ENCODE measurements at regions not wholly inside any gene's neighbourhood (a gene's known extent, or its start where the extent isn't known, plus 50 kb on each side); places are given as distances from the start of the nearest gene placed in this dataset.

- no peak for TF ChIP-seq POLR2A (IDR thresholded peaks at IDR 0.05)
- TF ChIP-seq, protein P1, sequence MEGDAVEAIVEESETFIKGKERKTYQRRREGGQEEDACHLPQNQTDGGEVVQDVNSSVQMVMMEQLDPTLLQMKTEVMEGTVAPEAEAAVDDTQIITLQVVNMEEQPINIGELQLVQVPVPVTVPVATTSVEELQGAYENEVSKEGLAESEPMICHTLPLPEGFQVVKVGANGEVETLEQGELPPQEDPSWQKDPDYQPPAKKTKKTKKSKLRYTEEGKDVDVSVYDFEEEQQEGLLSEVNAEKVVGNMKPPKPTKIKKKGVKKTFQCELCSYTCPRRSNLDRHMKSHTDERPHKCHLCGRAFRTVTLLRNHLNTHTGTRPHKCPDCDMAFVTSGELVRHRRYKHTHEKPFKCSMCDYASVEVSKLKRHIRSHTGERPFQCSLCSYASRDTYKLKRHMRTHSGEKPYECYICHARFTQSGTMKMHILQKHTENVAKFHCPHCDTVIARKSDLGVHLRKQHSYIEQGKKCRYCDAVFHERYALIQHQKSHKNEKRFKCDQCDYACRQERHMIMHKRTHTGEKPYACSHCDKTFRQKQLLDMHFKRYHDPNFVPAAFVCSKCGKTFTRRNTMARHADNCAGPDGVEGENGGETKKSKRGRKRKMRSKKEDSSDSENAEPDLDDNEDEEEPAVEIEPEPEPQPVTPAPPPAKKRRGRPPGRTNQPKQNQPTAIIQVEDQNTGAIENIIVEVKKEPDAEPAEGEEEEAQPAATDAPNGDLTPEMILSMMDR (IDR thresholded peaks at IDR 0.05) = no peak
- TF ChIP-seq EP300 (IDR thresholded peaks at IDR 0.05; ENCODE audit: low read depth) = no peak
- no peak for TF ChIP-seq POLR2AphosphoS5 (IDR thresholded peaks at IDR 0.05)
These were observed 113.8 kb upstream of the SLC1A4 start for GRCh38 chr2:64875368-64875767.

Data from transverse colon (tissue), 4 donors.